Astrocyte (in vitro differentiated cells and primary cell): ENCODE measurements at regions not wholly inside any gene's neighbourhood (a gene's known extent, or its start where the extent isn't known, plus 50 kb on each side); places are given as distances from the start of the nearest gene placed in this dataset.
A peak's percentile ranks its signal among the peaks of the same experiment; 100 is the strongest.

ENCODE experiments used
- DNase-seq: peaks from one replicate; pipeline ENCODE4 v3.0.0-alpha.2; 2010; ENCODE audit warnings: low read depth
- FAIRE-seq: peaks from 2 replicates; lab custom pipeline; 2011; peaks lifted over from hg19 to GRCh38; lab: Jason Lieb, UNC
- H2AFZ ChIP-seq: 2 replicates; pipeline ENCODE4 v1.6.0; 2012; ENCODE audit warnings: low read depth, low read length, inconsistent platforms
- H3K27ac ChIP-seq: 2 replicates; pipeline ENCODE4 v1.5.1; 2011; ENCODE audit warnings: low read depth, low read length, inconsistent platforms
- H3K27me3 ChIP-seq: 2 replicates; pipeline ENCODE4 v1.6.0; 2011; ENCODE audit warnings: low read length, inconsistent platforms; ENCODE audit not compliant: insufficient read depth
- H3K36me3 ChIP-seq: 2 replicates; pipeline ENCODE4 v1.5.1; 2011; ENCODE audit warnings: low read length, inconsistent platforms; ENCODE audit not compliant: insufficient read depth
- H3K4me1 ChIP-seq: 2 replicates; pipeline ENCODE4 v1.5.1; 2011; ENCODE audit warnings: low read length, inconsistent platforms; ENCODE audit not compliant: insufficient read depth
- H3K4me2 ChIP-seq: 2 replicates; pipeline ENCODE4 v1.6.0; 2012; ENCODE audit warnings: low read length, inconsistent platforms
- H3K4me3 ChIP-seq: 2 replicates; pipeline ENCODE4 v1.5.1; 2011; ENCODE audit warnings: low read depth, mild to moderate bottlenecking, low read length, inconsistent platforms; ENCODE audit not compliant: insufficient read depth
- H3K79me2 ChIP-seq: 2 replicates; pipeline ENCODE4 v1.6.0; 2012; ENCODE audit warnings: mild to moderate bottlenecking, low read length, inconsistent platforms; ENCODE audit not compliant: insufficient read depth
- H3K9ac ChIP-seq: 2 replicates; pipeline ENCODE4 v1.6.0; 2012; ENCODE audit warnings: mild to moderate bottlenecking, low read length, inconsistent platforms
- H3K9me3 ChIP-seq: 2 replicates; pipeline ENCODE4 v1.5.1; 2012; ENCODE audit warnings: low read depth, mild to moderate bottlenecking, low read length, inconsistent platforms; ENCODE audit not compliant: insufficient read depth
- H4K20me1 ChIP-seq: 2 replicates; pipeline ENCODE4 v1.6.0; 2012; ENCODE audit warnings: low read length, inconsistent platforms; ENCODE audit not compliant: insufficient read depth
- H3K27ac Mint-ChIP-seq: one replicate; pipeline ENCODE4 v1.8.0; 2021; ENCODE audit warnings: mild to moderate bottlenecking, mixed read lengths; ENCODE audit not compliant: unreplicated experiment
- H3K27me3 Mint-ChIP-seq: one replicate; pipeline ENCODE4 v1.8.0; 2021; ENCODE audit warnings: low read depth, mixed read lengths; ENCODE audit not compliant: unreplicated experiment
- H3K36me3 Mint-ChIP-seq: one replicate; pipeline ENCODE4 v1.8.0; 2021; ENCODE audit warnings: low read depth, mixed read lengths; ENCODE audit not compliant: unreplicated experiment
- H3K4me1 Mint-ChIP-seq: one replicate; pipeline ENCODE4 v1.8.0; 2021; ENCODE audit warnings: low read depth, mixed read lengths; ENCODE audit not compliant: unreplicated experiment
- H3K4me3 Mint-ChIP-seq: one replicate; pipeline ENCODE4 v1.8.0; 2021; ENCODE audit warnings: mild to moderate bottlenecking, moderate library complexity, mixed read lengths; ENCODE audit not compliant: unreplicated experiment
- H3K9me3 Mint-ChIP-seq: one replicate; pipeline ENCODE4 v1.8.0; 2021; ENCODE audit warnings: mild to moderate bottlenecking, mixed read lengths; ENCODE audit not compliant: unreplicated experiment
- CTCF ChIP-seq: IDR thresholded peaks from 2 replicates; pipeline ENCODE4 v1.5.1; 2011; ENCODE audit warnings: low read depth, mild to moderate bottlenecking, inconsistent platforms, low read length, moderate library complexity; ENCODE audit not compliant: insufficient read depth
- EZH2 ChIP-seq: IDR thresholded peaks from 2 replicates; pipeline ENCODE4 v1.6.1; 2012; ENCODE audit warnings: mild to moderate bottlenecking, low read length, inconsistent platforms; ENCODE audit not compliant: insufficient read depth

GRCh38 chr3:25226747-25227146 lies 201.3 kb upstream of the RARB start:
- Histone ChIP-seq H3K27me3 (no peaks in the 10 kb centered on the region), H3K79me2 (no peaks in the 10 kb centered on the region), H3K36me3 (no peaks in the 10 kb centered on the region), H3K9me3 (no peaks in the 10 kb centered on the region), H3K4me2 (no peak overlapping the region), H3K27ac (no peak overlapping the region), H3K9ac (no peak overlapping the region), H3K4me1 (no peaks in the 10 kb centered on the region), H4K20me1 (no peaks in the 10 kb centered on the region), H2AFZ (no peak overlapping the region), H3K4me3 (no peak overlapping the region)
- no peaks in the 10 kb centered on the region for H3K9me3 Mint-ChIP-seq
- no peaks in the 10 kb centered on the region for H3K27me3 Mint-ChIP-seq
- no peak for TF ChIP-seq EZH2
- no peak overlapping the region for H3K27ac Mint-ChIP-seq
- no peak overlapping the region for H3K4me3 Mint-ChIP-seq
- DNase-seq (no peak), FAIRE-seq (no peak)
- H3K36me3 Mint-ChIP-seq, result no peaks in the 10 kb centered on the region
- peaks cover 8% of the 10 kb centered on the region for H3K4me1 Mint-ChIP-seq

GRCh38 chr3:25229586-25229985 lies 198.5 kb upstream of the RARB start:
- no peak overlapping the region for H3K27ac Mint-ChIP-seq
- no peak overlapping the region for H3K4me3 Mint-ChIP-seq
- no peaks in the 10 kb centered on the region for H3K4me1 ChIP-seq
- TF ChIP-seq CTCF (no peak), EZH2 (no peak)
- no peaks in the 10 kb centered on the region for H4K20me1 ChIP-seq
- no peak overlapping the region for H3K27ac ChIP-seq
- no peak overlapping the region for H3K4me3 ChIP-seq
- H2AFZ ChIP-seq, result no peak overlapping the region
- no peaks in the 10 kb centered on the region for H3K36me3 ChIP-seq
- H3K27me3 Mint-ChIP-seq, result no peaks in the 10 kb centered on the region
- no peaks in the 10 kb centered on the region for H3K27me3 ChIP-seq
- FAIRE-seq (no peak), DNase-seq (no peak)
- no peak overlapping the region for H3K9ac ChIP-seq
- no peaks in the 10 kb centered on the region for H3K9me3 Mint-ChIP-seq
- no peaks in the 10 kb centered on the region for H3K79me2 ChIP-seq
- H3K36me3 Mint-ChIP-seq, result no peaks in the 10 kb centered on the region
- H3K4me1 Mint-ChIP-seq, result peaks cover 2% of the 10 kb centered on the region
- H3K4me2 ChIP-seq, result no peak overlapping the region
- H3K9me3 ChIP-seq, result no peaks in the 10 kb centered on the region

GRCh38 chr3:25235031-25235430 lies 193.0 kb upstream of the RARB start:
- H3K36me3 ChIP-seq, result no peaks in the 10 kb centered on the region
- TF ChIP-seq EZH2, result no peak
- no peak for TF ChIP-seq CTCF

More at GRCh38 chr3:25235031-25235430, 193.0 kb upstream of the RARB start:
- peak overlapping the region; percentile 44 for H3K9ac ChIP-seq
- peak overlapping the region; percentile 66 for H3K27ac ChIP-seq
- H3K27me3 ChIP-seq, result no peaks in the 10 kb centered on the region
- FAIRE-seq (no peak), DNase-seq (peak; percentile 18)
- peaks cover 16% of the 10 kb centered on the region for H3K4me1 Mint-ChIP-seq
- H3K79me2 ChIP-seq, result no peaks in the 10 kb centered on the region
- H3K4me3 Mint-ChIP-seq, result no peak overlapping the region
- H3K27me3 Mint-ChIP-seq, result no peaks in the 10 kb centered on the region
- H3K9me3 Mint-ChIP-seq, result no peaks in the 10 kb centered on the region
- H3K9me3 ChIP-seq, result no peaks in the 10 kb centered on the region
- H4K20me1 ChIP-seq, result no peaks in the 10 kb centered on the region
- peak overlapping the region; percentile 51 for H3K4me2 ChIP-seq
- no peak overlapping the region for H2AFZ ChIP-seq
- H3K36me3 Mint-ChIP-seq, result no peaks in the 10 kb centered on the region
- no peak overlapping the region for H3K4me3 ChIP-seq
- peaks cover 3% of the 10 kb centered on the region for H3K4me1 ChIP-seq
- H3K27ac Mint-ChIP-seq, result peak overlapping the region; percentile 58
